Astrocyte of the spinal cord (primary cell): ENCODE measurements at regions not wholly inside any gene's neighbourhood (a gene's known extent, or its start where the extent isn't known, plus 50 kb on each side); places are given as distances from the start of the nearest gene placed in this dataset.

Experiments used
- DNase-seq: peaks from one replicate; pipeline ENCODE4 v3.0.0; 2011; ENCODE audit warnings: low read depth, low spot score
- H3K4me3 ChIP-seq: 2 replicates; pipeline ENCODE4 v1.5.1; 2011; ENCODE audit warnings: low read depth, mild to moderate bottlenecking, low read length, moderate library complexity
- CTCF ChIP-seq: IDR thresholded peaks from 2 replicates; pipeline ENCODE4 v1.5.1; 2012; ENCODE audit warnings: low read depth, mild to moderate bottlenecking, low read length, inconsistent platforms
- in situ Hi-C: cut with HindIII; loops from 2 replicates; pipeline ENCODE4 v1.10.0; 2017; ENCODE audit warnings: low sequenced_read_pairs

GRCh38 chr1:114319418-114319817 lies 165.7 kb upstream of the SYT6 start:
- TF ChIP-seq CTCF, result no peak
- no peak overlapping the region for H3K4me3 ChIP-seq
- DNase-seq, result peak; percentile 73

GRCh38 chr1:114318961-114319360 lies 165.3 kb upstream of the SYT6 start:
- in situ Hi-C loops, result no loop called here
- H3K4me3 ChIP-seq, result no peak overlapping the region
- no peak for TF ChIP-seq CTCF
- peak; percentile 18 for DNase-seq

More at GRCh38 chr1:114319418-114319817, 165.7 kb upstream of the SYT6 start:
- in situ Hi-C loops, result no loop called here

GRCh38 chr1:114316204-114316603 lies 162.5 kb upstream of the SYT6 start:
- H3K4me3 ChIP-seq, result no peak overlapping the region
- TF ChIP-seq CTCF, result no peak
- DNase-seq, result no peak
- in situ Hi-C loops, result no loop called here

GRCh38 chr1:114315631-114316030 lies 162.0 kb upstream of the SYT6 start:
- no peak for DNase-seq
- no peak overlapping the region for H3K4me3 ChIP-seq
- no peak for TF ChIP-seq CTCF
- in situ Hi-C loops, result no loop called here

- in situ Hi-C loops, result no loop called here
Observed at GRCh38 chr1:114314576-114314975, 160.9 kb upstream of the SYT6 start.

DNA sequence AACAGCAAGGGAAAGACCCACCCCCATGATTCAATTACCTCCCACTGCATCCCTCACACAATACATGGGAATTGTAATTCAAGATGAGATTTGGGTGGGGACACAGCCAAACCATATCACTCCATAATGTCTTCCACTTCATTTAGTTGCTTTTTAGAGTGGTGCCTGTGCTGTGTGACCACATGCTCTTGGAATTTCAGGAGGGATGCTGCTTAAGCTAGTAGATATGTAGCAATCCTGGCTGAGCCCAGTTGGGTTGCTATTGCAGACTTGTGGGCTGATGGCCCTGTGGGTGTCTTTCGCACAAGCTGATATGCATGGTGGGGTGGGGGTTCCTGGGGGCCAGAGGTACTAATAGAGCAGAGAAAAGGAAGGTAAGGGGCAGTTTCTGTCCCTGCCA lies 160.4 kb upstream of the SYT6 start:
- in situ Hi-C loops, result no loop called here
- H3K4me3 ChIP-seq, result no peak overlapping the region
- peak; percentile 58 for DNase-seq
- no peak for TF ChIP-seq CTCF

More at GRCh38 chr1:114314576-114314975, 160.9 kb upstream of the SYT6 start:
- no peak for TF ChIP-seq CTCF
- no peak for DNase-seq
- H3K4me3 ChIP-seq, result no peak overlapping the region

GRCh38 chr1:114310695-114311271 lies 157.1 kb upstream of the SYT6 start:
- no peak for TF ChIP-seq CTCF
- in situ Hi-C loops, result no loop called here
- no peak overlapping the region for H3K4me3 ChIP-seq
- DNase-seq, result peak; percentile 76
